ENCODE measurements at regions not wholly inside any gene's neighbourhood (a gene's known extent, or its start where the extent isn't known, plus 50 kb on each side); places are given as distances from the start of the nearest gene placed in this dataset.

DNA sequence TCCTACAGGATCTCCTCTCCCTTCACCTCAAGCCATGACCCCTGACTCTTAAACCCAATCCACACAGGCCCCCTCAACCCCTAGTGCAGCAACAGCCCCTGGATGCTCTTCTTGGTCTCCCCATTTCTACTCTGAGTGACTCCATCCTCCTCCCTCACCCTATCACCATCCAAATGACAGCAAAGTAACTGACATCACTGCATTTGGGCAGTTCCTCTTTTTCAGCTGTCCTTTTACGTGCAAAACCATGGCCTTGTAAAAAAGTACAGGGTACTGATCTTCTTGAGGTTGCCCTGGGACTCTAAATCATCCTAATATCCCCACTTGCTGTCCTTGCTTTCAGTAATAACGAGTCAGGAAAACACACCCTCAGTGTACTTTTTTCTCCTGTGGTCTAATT, 454.9 kb downstream of the ADRA2A start:
- TF ChIP-seq, protein P1, sequence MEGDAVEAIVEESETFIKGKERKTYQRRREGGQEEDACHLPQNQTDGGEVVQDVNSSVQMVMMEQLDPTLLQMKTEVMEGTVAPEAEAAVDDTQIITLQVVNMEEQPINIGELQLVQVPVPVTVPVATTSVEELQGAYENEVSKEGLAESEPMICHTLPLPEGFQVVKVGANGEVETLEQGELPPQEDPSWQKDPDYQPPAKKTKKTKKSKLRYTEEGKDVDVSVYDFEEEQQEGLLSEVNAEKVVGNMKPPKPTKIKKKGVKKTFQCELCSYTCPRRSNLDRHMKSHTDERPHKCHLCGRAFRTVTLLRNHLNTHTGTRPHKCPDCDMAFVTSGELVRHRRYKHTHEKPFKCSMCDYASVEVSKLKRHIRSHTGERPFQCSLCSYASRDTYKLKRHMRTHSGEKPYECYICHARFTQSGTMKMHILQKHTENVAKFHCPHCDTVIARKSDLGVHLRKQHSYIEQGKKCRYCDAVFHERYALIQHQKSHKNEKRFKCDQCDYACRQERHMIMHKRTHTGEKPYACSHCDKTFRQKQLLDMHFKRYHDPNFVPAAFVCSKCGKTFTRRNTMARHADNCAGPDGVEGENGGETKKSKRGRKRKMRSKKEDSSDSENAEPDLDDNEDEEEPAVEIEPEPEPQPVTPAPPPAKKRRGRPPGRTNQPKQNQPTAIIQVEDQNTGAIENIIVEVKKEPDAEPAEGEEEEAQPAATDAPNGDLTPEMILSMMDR (IDR thresholded peaks at IDR 0.05), result no peak
- TF ChIP-seq, protein P2, sequence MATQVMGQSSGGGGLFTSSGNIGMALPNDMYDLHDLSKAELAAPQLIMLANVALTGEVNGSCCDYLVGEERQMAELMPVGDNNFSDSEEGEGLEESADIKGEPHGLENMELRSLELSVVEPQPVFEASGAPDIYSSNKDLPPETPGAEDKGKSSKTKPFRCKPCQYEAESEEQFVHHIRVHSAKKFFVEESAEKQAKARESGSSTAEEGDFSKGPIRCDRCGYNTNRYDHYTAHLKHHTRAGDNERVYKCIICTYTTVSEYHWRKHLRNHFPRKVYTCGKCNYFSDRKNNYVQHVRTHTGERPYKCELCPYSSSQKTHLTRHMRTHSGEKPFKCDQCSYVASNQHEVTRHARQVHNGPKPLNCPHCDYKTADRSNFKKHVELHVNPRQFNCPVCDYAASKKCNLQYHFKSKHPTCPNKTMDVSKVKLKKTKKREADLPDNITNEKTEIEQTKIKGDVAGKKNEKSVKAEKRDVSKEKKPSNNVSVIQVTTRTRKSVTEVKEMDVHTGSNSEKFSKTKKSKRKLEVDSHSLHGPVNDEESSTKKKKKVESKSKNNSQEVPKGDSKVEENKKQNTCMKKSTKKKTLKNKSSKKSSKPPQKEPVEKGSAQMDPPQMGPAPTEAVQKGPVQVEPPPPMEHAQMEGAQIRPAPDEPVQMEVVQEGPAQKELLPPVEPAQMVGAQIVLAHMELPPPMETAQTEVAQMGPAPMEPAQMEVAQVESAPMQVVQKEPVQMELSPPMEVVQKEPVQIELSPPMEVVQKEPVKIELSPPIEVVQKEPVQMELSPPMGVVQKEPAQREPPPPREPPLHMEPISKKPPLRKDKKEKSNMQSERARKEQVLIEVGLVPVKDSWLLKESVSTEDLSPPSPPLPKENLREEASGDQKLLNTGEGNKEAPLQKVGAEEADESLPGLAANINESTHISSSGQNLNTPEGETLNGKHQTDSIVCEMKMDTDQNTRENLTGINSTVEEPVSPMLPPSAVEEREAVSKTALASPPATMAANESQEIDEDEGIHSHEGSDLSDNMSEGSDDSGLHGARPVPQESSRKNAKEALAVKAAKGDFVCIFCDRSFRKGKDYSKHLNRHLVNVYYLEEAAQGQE (IDR thresholded peaks at IDR 0.05), result no peak
- TF ChIP-seq EP300 (IDR thresholded peaks at IDR 0.05) (no peak), FOSL2 (IDR thresholded peaks at IDR 0.05) (no peak), FOSL2 (CRISPR knock-in tag; IDR thresholded peaks at IDR 0.05) (no peak), POLR2A (IDR thresholded peaks at IDR 0.05; ENCODE audit: low read length) (no peak), ESRRA (IDR thresholded peaks at IDR 0.05; ENCODE audit: borderline replicate concordance, low read length) (no peak)
